SJCRH30 (cell line): ENCODE measurements at regions not wholly inside any gene's neighbourhood (a gene's known extent, or its start where the extent isn't known, plus 50 kb on each side); places are given as distances from the start of the nearest gene placed in this dataset.
A peak's percentile ranks its signal among the peaks of the same experiment; 100 is the strongest.

Source experiments
- DNase-seq, 2 experiments: peaks; one replicate each; pipeline ENCODE4 v3.0.0-alpha.2; 2015 to 2020
- H3K27ac ChIP-seq: fragments of 250-450 bp; sonication (Bioruptor Pico); 2 replicates; pipeline ENCODE4 v1.5.1; 2020; ENCODE audit warnings: mild to moderate bottlenecking, moderate library complexity
- H3K27me3 ChIP-seq: fragments of 250-450 bp; sonication (Bioruptor Pico); 2 replicates; pipeline ENCODE4 v1.5.1; 2020; ENCODE audit warnings: mild to moderate bottlenecking, moderate library complexity
- H3K36me3 ChIP-seq: fragments of 250-450 bp; sonication (Bioruptor Pico); 2 replicates; pipeline ENCODE4 v1.5.1; 2020; ENCODE audit warnings: mild to moderate bottlenecking, moderate library complexity
- H3K4me1 ChIP-seq: fragments of 250-450 bp; sonication (Bioruptor Pico); 2 replicates; pipeline ENCODE4 v1.5.1; 2020; ENCODE audit warnings: mild to moderate bottlenecking, moderate library complexity
- H3K4me3 ChIP-seq: fragments of 250-450 bp; sonication (Bioruptor Pico); 2 replicates; pipeline ENCODE4 v1.5.1; 2020; ENCODE audit warnings: mild to moderate bottlenecking, moderate library complexity
- H3K9me3 ChIP-seq: fragments of 250-450 bp; sonication (Bioruptor Pico); replicated peaks from 2 replicates; pipeline ENCODE4 v1.5.1; 2020; ENCODE audit warnings: mild to moderate bottlenecking, moderate library complexity

GRCh38 chrY:8726616-8727015, 610.6 kb upstream of the TSPY4 start:
- peak in 1 of 2 experiments; percentile 0 for DNase-seq

GRCh38 chrY:8729971-8730370, 607.3 kb upstream of the TSPY4 start:
- no peaks in the 10 kb centered on the region for H3K36me3 ChIP-seq
- H3K4me3 ChIP-seq = no peak overlapping the region
- H3K27me3 ChIP-seq = no peaks in the 10 kb centered on the region
- no peak for DNase-seq
- H3K27ac ChIP-seq = no peak overlapping the region
- H3K9me3 ChIP-seq = no peaks in the 10 kb centered on the region
- H3K4me1 ChIP-seq = no peaks in the 10 kb centered on the region

More at GRCh38 chrY:8726616-8727015, 610.6 kb upstream of the TSPY4 start:
- Histone ChIP-seq H3K36me3 (no peaks in the 10 kb centered on the region), H3K4me3 (no peak overlapping the region), H3K27ac (no peak overlapping the region), H3K27me3 (no peaks in the 10 kb centered on the region), H3K9me3 (no peaks in the 10 kb centered on the region), H3K4me1 (no peaks in the 10 kb centered on the region)

GRCh38 chrY:8741343-8742069, 595.8 kb upstream of the TSPY4 start:
- H3K27me3 ChIP-seq = no peaks in the 10 kb centered on the region
- DNase-seq = no peak

GRCh38 chrY:8764184-8764583, 573.1 kb upstream of the TSPY4 start:
- no peak overlapping the region for H3K27ac ChIP-seq
- H3K27me3 ChIP-seq = no peaks in the 10 kb centered on the region
- no peak overlapping the region for H3K4me3 ChIP-seq
- no peak for DNase-seq
- no peaks in the 10 kb centered on the region for H3K36me3 ChIP-seq
- H3K9me3 ChIP-seq = no peaks in the 10 kb centered on the region
- no peaks in the 10 kb centered on the region for H3K4me1 ChIP-seq

More at GRCh38 chrY:8741343-8742069, 595.8 kb upstream of the TSPY4 start:
- Histone ChIP-seq H3K4me3 (no peak overlapping the region), H3K27ac (no peak overlapping the region), H3K9me3 (no peaks in the 10 kb centered on the region), H3K36me3 (no peaks in the 10 kb centered on the region), H3K4me1 (no peaks in the 10 kb centered on the region)

GRCh38 chrY:8781184-8781890, 555.9 kb upstream of the TSPY4 start:
- H3K36me3 ChIP-seq = no peaks in the 10 kb centered on the region
- no peaks in the 10 kb centered on the region for H3K9me3 ChIP-seq
- H3K27me3 ChIP-seq = no peaks in the 10 kb centered on the region
- no peak overlapping the region for H3K4me3 ChIP-seq
- no peak overlapping the region for H3K27ac ChIP-seq
- DNase-seq = no peak
- H3K4me1 ChIP-seq = no peaks in the 10 kb centered on the region

GRCh38 chrY:8794561-8794960, 542.7 kb upstream of the TSPY4 start:
- H3K36me3 ChIP-seq = no peaks in the 10 kb centered on the region
- H3K9me3 ChIP-seq = no peaks in the 10 kb centered on the region
- H3K4me3 ChIP-seq = no peak overlapping the region
- H3K27me3 ChIP-seq = no peaks in the 10 kb centered on the region
- H3K27ac ChIP-seq = no peak overlapping the region
- H3K4me1 ChIP-seq = no peaks in the 10 kb centered on the region
- no peak for DNase-seq

GRCh38 chrY:8804317-8804716, 532.9 kb upstream of the TSPY4 start:
- Histone ChIP-seq H3K27ac (no peak overlapping the region), H3K9me3 (no peaks in the 10 kb centered on the region), H3K4me1 (no peaks in the 10 kb centered on the region), H3K27me3 (no peaks in the 10 kb centered on the region), H3K4me3 (no peak overlapping the region), H3K36me3 (no peaks in the 10 kb centered on the region)
- no peak for DNase-seq

- Histone ChIP-seq H3K9me3 (no peaks in the 10 kb centered on the region), H3K27me3 (no peaks in the 10 kb centered on the region), H3K4me3 (no peak overlapping the region), H3K4me1 (no peaks in the 10 kb centered on the region), H3K27ac (no peak overlapping the region), H3K36me3 (no peaks in the 10 kb centered on the region)
- no peak for DNase-seq
These were observed 529.4 kb upstream of the TSPY4 start for GRCh38 chrY:8807648-8808408.

GRCh38 chrY:8808611-8809010, 528.7 kb upstream of the TSPY4 start:
- peak in 1 of 2 experiments; percentile 4 for DNase-seq
- no peak overlapping the region for H3K27ac ChIP-seq

GRCh38 chrY:8809076-8809475, 528.2 kb upstream of the TSPY4 start:
- H3K36me3 ChIP-seq = no peaks in the 10 kb centered on the region
- H3K9me3 ChIP-seq = no peaks in the 10 kb centered on the region
- H3K4me3 ChIP-seq = no peak overlapping the region
- no peaks in the 10 kb centered on the region for H3K4me1 ChIP-seq
- H3K27me3 ChIP-seq = no peaks in the 10 kb centered on the region
- no peak overlapping the region for H3K27ac ChIP-seq
- peak in 1 of 2 experiments; percentile 1 for DNase-seq

More at GRCh38 chrY:8808611-8809010, 528.7 kb upstream of the TSPY4 start:
- Histone ChIP-seq H3K27me3 (no peaks in the 10 kb centered on the region), H3K9me3 (no peaks in the 10 kb centered on the region), H3K4me1 (no peaks in the 10 kb centered on the region), H3K4me3 (no peak overlapping the region), H3K36me3 (no peaks in the 10 kb centered on the region)

GRCh38 chrY:8814143-8814542, 523.1 kb upstream of the TSPY4 start:
- H3K4me3 ChIP-seq = no peak overlapping the region
- no peak overlapping the region for H3K27ac ChIP-seq
- no peaks in the 10 kb centered on the region for H3K36me3 ChIP-seq
- no peaks in the 10 kb centered on the region for H3K4me1 ChIP-seq
- H3K9me3 ChIP-seq = no peaks in the 10 kb centered on the region
- H3K27me3 ChIP-seq = no peaks in the 10 kb centered on the region
- no peak for DNase-seq

- Histone ChIP-seq H3K4me1 (no peaks in the 10 kb centered on the region), H3K4me3 (no peak overlapping the region), H3K27ac (no peak overlapping the region), H3K9me3 (no peaks in the 10 kb centered on the region), H3K27me3 (no peaks in the 10 kb centered on the region), H3K36me3 (no peaks in the 10 kb centered on the region)
- no peak for DNase-seq
These were observed 521.6 kb upstream of the TSPY4 start for GRCh38 chrY:8815616-8816015.

GRCh38 chrY:8820032-8820431, 517.2 kb upstream of the TSPY4 start:
- Histone ChIP-seq H3K27me3 (no peaks in the 10 kb centered on the region), H3K9me3 (no peaks in the 10 kb centered on the region), H3K4me1 (no peaks in the 10 kb centered on the region), H3K36me3 (no peaks in the 10 kb centered on the region), H3K4me3 (no peak overlapping the region), H3K27ac (no peak overlapping the region)
- no peak for DNase-seq

- H3K27me3 ChIP-seq = no peaks in the 10 kb centered on the region
- no peak overlapping the region for H3K27ac ChIP-seq
- H3K4me1 ChIP-seq = no peaks in the 10 kb centered on the region
- no peak overlapping the region for H3K4me3 ChIP-seq
- DNase-seq = no peak
- H3K9me3 ChIP-seq = no peaks in the 10 kb centered on the region
- H3K36me3 ChIP-seq = no peaks in the 10 kb centered on the region
These were observed 516.2 kb upstream of the TSPY4 start for GRCh38 chrY:8821106-8821505.

GRCh38 chrY:8852278-8852677, 485.0 kb upstream of the TSPY4 start:
- DNase-seq = no peak
- no peak overlapping the region for H3K4me3 ChIP-seq
- H3K36me3 ChIP-seq = no peaks in the 10 kb centered on the region
- no peak overlapping the region for H3K27ac ChIP-seq
- H3K4me1 ChIP-seq = no peaks in the 10 kb centered on the region
- H3K27me3 ChIP-seq = no peaks in the 10 kb centered on the region
- H3K9me3 ChIP-seq = no peaks in the 10 kb centered on the region
